DOHH2 (cell line): ENCODE measurements at regions not wholly inside any gene's neighbourhood (a gene's known extent, or its start where the extent isn't known, plus 50 kb on each side); places are given as distances from the start of the nearest gene placed in this dataset.

Source experiments
- H3F3A ChIP-seq: fragments of 200-600 bp; sonication (generic), shearing (Covaris generic); 2 replicates; pipeline ENCODE4 v1.6.0; 2016; ENCODE audit warnings: antibody characterized with exemption, mild to moderate bottlenecking; ENCODE audit not compliant: control insufficient read depth, insufficient read depth
- H3K27ac ChIP-seq: fragments of 200-600 bp; sonication (generic); 2 replicates; pipeline ENCODE4 v1.5.1; 2014; ENCODE audit warnings: low read depth, mild to moderate bottlenecking, low read length, moderate library complexity
- H3K27me3 ChIP-seq: fragments of 200-600 bp; sonication (generic); 2 replicates; pipeline ENCODE4 v1.6.1; 2014; ENCODE audit warnings: mild to moderate bottlenecking, low read length, mixed read lengths; ENCODE audit not compliant: control insufficient read depth
- H3K36me3 ChIP-seq: fragments of 200-600 bp; sonication (generic); 2 replicates; pipeline ENCODE4 v1.6.1; 2014; ENCODE audit warnings: mild to moderate bottlenecking, low read length, moderate library complexity, mixed read lengths; ENCODE audit not compliant: control insufficient read depth
- H3K4me1 ChIP-seq: fragments of 200-600 bp; sonication (generic); 2 replicates; pipeline ENCODE4 v1.6.1; 2014; ENCODE audit warnings: mild to moderate bottlenecking, low read length, mixed read lengths; ENCODE audit not compliant: control insufficient read depth
- H3K4me2 ChIP-seq: fragments of 200-600 bp; sonication (generic); 2 replicates; pipeline ENCODE4 v1.6.0; 2014; ENCODE audit warnings: mild to moderate bottlenecking, low read length, moderate library complexity
- H3K4me3 ChIP-seq: fragments of 200-600 bp; sonication (generic); 2 replicates; pipeline ENCODE4 v1.5.1; 2014; ENCODE audit warnings: mild to moderate bottlenecking, low read length, mixed read lengths
- H3K79me2 ChIP-seq: fragments of 200-600 bp; sonication (generic); 2 replicates; pipeline ENCODE4 v1.6.1; 2014; ENCODE audit warnings: mild to moderate bottlenecking, low read length, mixed read lengths; ENCODE audit not compliant: control insufficient read depth
- H3K9me2 ChIP-seq: fragments of 200-600 bp; sonication (generic); replicated peaks from 2 replicates; pipeline ENCODE4 v1.6.1; 2014; ENCODE audit warnings: mild to moderate bottlenecking, low read length, mixed read lengths; ENCODE audit not compliant: control insufficient read depth
- H3K9me3 ChIP-seq: fragments of 200-600 bp; sonication (generic); 2 replicates; pipeline ENCODE4 v1.6.1; 2014; ENCODE audit warnings: antibody characterized with exemption, low read length, mixed read lengths; ENCODE audit not compliant: control insufficient read depth, insufficient read depth
- H4K20me1 ChIP-seq: fragments of 200-600 bp; sonication (generic); 2 replicates; pipeline ENCODE4 v1.6.0; 2014; ENCODE audit warnings: low read depth, mild to moderate bottlenecking, antibody characterized with exemption, low read length, moderate library complexity; ENCODE audit not compliant: control insufficient read depth, insufficient read depth
- EZH2phosphoT487 ChIP-seq: fragments of 200-600 bp; sonication (generic); IDR thresholded peaks from 2 replicates; pipeline ENCODE4 v1.6.1; 2017; ENCODE audit warnings: borderline replicate concordance, mild to moderate bottlenecking, antibody characterized with exemption, low read length, moderate library complexity, mixed read lengths
- TF ChIP-seq, protein P1 (sequence below): fragments of 200-600 bp; sonication (generic); IDR thresholded peaks from one replicate; pipeline ENCODE4 v1.5.1; 2014; ENCODE audit warnings: antibody characterized with exemption, mild to moderate bottlenecking, low read depth, low read length; ENCODE audit not compliant: poor library complexity, severe bottlenecking

DNA sequence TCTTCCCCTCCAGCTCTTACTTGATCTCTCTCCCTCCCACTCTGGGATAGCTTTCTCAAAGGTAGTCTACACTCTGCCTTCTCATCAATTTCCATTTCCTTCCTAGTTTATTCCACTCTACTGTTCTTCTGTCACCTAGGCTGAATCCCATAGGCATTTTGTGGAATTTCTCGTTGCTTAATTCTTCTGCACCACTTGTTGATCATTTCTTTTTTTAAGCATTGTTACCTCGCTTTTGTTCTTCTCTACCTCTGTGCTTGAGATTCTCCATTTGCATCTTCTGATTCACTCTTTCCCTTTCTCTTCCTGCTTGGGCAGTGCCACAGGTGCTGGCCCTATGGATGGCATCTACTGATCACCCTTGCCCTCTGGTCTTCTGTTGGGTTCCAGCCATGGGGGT is 567.2 kb downstream of the CDH26 start:
- Histone ChIP-seq H3K4me2 (no peak overlapping the region), H3K79me2 (no peaks in the 10 kb centered on the region), H3F3A (no peaks in the 10 kb centered on the region), H3K4me3 (no peak overlapping the region), H4K20me1 (no peaks in the 10 kb centered on the region), H3K4me1 (no peaks in the 10 kb centered on the region), H3K9me3 (no peaks in the 10 kb centered on the region), H3K9me2 (no peaks in the 10 kb centered on the region), H3K27ac (no peak overlapping the region), H3K36me3 (no peaks in the 10 kb centered on the region), H3K27me3 (no peaks in the 10 kb centered on the region)
- no peak for TF ChIP-seq EZH2phosphoT487
- TF ChIP-seq, protein P1, sequence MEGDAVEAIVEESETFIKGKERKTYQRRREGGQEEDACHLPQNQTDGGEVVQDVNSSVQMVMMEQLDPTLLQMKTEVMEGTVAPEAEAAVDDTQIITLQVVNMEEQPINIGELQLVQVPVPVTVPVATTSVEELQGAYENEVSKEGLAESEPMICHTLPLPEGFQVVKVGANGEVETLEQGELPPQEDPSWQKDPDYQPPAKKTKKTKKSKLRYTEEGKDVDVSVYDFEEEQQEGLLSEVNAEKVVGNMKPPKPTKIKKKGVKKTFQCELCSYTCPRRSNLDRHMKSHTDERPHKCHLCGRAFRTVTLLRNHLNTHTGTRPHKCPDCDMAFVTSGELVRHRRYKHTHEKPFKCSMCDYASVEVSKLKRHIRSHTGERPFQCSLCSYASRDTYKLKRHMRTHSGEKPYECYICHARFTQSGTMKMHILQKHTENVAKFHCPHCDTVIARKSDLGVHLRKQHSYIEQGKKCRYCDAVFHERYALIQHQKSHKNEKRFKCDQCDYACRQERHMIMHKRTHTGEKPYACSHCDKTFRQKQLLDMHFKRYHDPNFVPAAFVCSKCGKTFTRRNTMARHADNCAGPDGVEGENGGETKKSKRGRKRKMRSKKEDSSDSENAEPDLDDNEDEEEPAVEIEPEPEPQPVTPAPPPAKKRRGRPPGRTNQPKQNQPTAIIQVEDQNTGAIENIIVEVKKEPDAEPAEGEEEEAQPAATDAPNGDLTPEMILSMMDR: no peak

DNA sequence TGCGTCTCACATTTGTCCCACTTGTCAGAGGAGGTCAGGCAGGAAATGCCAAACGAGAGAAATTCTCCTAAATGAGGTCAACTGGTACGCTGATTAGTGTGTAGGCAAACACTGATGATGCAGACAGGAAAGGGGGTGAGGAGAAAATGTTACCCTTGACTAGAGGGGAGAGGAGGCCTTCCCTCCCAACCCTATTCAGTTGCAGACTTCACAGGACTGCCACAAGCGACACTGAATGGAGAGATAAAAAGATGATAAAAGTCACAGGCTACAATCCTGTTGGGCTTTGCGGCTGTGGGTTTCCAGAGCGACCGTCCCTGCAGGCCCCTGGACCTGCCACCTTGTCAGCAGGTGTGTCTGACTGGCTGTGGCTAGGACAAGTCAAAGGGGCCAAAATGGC is 569.4 kb downstream of the CDH26 start:
- H3K4me1 ChIP-seq: no peaks in the 10 kb centered on the region
- TF ChIP-seq, protein P1: no peak
- no peak for TF ChIP-seq EZH2phosphoT487

DNA sequence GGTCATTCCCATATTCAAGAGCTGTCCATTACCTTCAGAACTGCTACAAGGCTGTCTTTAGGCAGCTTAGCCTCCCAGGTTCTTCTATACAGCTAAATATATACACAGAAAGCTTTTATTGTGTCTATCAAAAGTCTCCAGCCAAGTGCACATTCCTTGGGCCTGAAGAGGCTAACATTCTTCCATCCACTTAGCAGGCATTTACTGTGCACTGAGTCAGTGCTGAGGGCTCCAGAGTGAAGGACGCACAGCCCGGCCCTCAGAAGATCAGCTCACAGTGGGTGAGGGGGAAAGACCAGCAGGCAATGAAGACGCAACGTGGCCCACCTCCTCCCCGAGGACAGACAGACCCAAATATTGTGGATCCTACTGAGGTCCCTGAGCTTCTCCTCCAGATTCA is 569.9 kb downstream of the CDH26 start:
- Histone ChIP-seq H3K4me1 (no peaks in the 10 kb centered on the region), H3K9me3 (no peaks in the 10 kb centered on the region), H3K27me3 (no peaks in the 10 kb centered on the region)

More for the DNA sequence above, 569.4 kb downstream of the CDH26 start:
- no peaks in the 10 kb centered on the region for H3F3A ChIP-seq
- H3K4me3 ChIP-seq: no peak overlapping the region
- no peaks in the 10 kb centered on the region for H3K9me2 ChIP-seq
- no peaks in the 10 kb centered on the region for H3K9me3 ChIP-seq
- H3K27ac ChIP-seq: no peak overlapping the region
- no peaks in the 10 kb centered on the region for H3K79me2 ChIP-seq
- H3K4me2 ChIP-seq: no peak overlapping the region
- no peaks in the 10 kb centered on the region for H3K36me3 ChIP-seq
- no peaks in the 10 kb centered on the region for H4K20me1 ChIP-seq
- H3K27me3 ChIP-seq: no peaks in the 10 kb centered on the region

More for the DNA sequence above, 569.9 kb downstream of the CDH26 start:
- H3K27ac ChIP-seq: no peak overlapping the region
- no peak overlapping the region for H3K4me3 ChIP-seq
- no peaks in the 10 kb centered on the region for H3F3A ChIP-seq
- no peaks in the 10 kb centered on the region for H3K79me2 ChIP-seq
- H4K20me1 ChIP-seq: no peaks in the 10 kb centered on the region
- H3K36me3 ChIP-seq: no peaks in the 10 kb centered on the region
- no peaks in the 10 kb centered on the region for H3K9me2 ChIP-seq
- TF ChIP-seq, protein P1: no peak
- no peak for TF ChIP-seq EZH2phosphoT487
- H3K4me2 ChIP-seq: no peak overlapping the region
